ENCODE measurements at regions not wholly inside any gene's neighbourhood (a gene's known extent, or its start where the extent isn't known, plus 50 kb on each side); places are given as distances from the start of the nearest gene placed in this dataset.

- DNase-seq (ENCODE audit: low spot score), result no peak
Measured at GRCh38 chr3:25099666-25100065, 328.4 kb upstream of the RARB start.

GRCh38 chr3:25103391-25103790, 324.7 kb upstream of the RARB start:
- DNase-seq (ENCODE audit: low spot score), result no peak

GRCh38 chr3:25107918-25108617, 320.0 kb upstream of the RARB start:
- no peak for DNase-seq (ENCODE audit: low spot score)

- no peak for DNase-seq (ENCODE audit: low spot score)
Measured at GRCh38 chr3:25110642-25111041, 317.4 kb upstream of the RARB start.

GRCh38 chr3:25113891-25114290, 314.2 kb upstream of the RARB start:
- DNase-seq (ENCODE audit: low spot score), result no peak

- DNase-seq (ENCODE audit: low spot score), result no peak
Measured at GRCh38 chr3:25114532-25114931, 313.5 kb upstream of the RARB start.

GRCh38 chr3:25117005-25117593, 311.0 kb upstream of the RARB start:
- no peak for DNase-seq (ENCODE audit: low spot score)

- no peak for DNase-seq (ENCODE audit: low spot score)
Measured at GRCh38 chr3:25119682-25120081, 308.4 kb upstream of the RARB start.

- no peak for DNase-seq (ENCODE audit: low spot score)
Measured at GRCh38 chr3:25120665-25121064, 307.4 kb upstream of the RARB start.

GRCh38 chr3:25125201-25125600, 302.9 kb upstream of the RARB start:
- DNase-seq (ENCODE audit: low spot score), result no peak

- DNase-seq (ENCODE audit: low spot score), result no peak
Measured at GRCh38 chr3:25128735-25129134, 299.3 kb upstream of the RARB start.

- DNase-seq (ENCODE audit: low spot score), result no peak
Measured at GRCh38 chr3:25130724-25131520, 297.1 kb upstream of the RARB start.

- DNase-seq (ENCODE audit: low spot score), result no peak
Measured at GRCh38 chr3:25133588-25133987, 294.5 kb upstream of the RARB start.

GRCh38 chr3:25137606-25138005, 290.5 kb upstream of the RARB start:
- no peak for DNase-seq (ENCODE audit: low spot score)

- DNase-seq (ENCODE audit: low spot score), result no peak
Measured at GRCh38 chr3:25139267-25139666, 288.8 kb upstream of the RARB start.

GRCh38 chr3:25142609-25143355, 285.3 kb upstream of the RARB start:
- DNase-seq (ENCODE audit: low spot score), result no peak

- DNase-seq (ENCODE audit: low spot score), result no peak
Measured at GRCh38 chr3:25143356-25144025, 284.6 kb upstream of the RARB start.

- DNase-seq (ENCODE audit: low spot score), result no peak
Measured at GRCh38 chr3:25144430-25144829, 283.6 kb upstream of the RARB start.

GRCh38 chr3:25145176-25145575, 282.9 kb upstream of the RARB start:
- no peak for DNase-seq (ENCODE audit: low spot score)

- no peak for DNase-seq (ENCODE audit: low spot score)
Measured at GRCh38 chr3:25150199-25150598, 277.9 kb upstream of the RARB start.

GRCh38 chr3:25151281-25151902, 276.7 kb upstream of the RARB start:
- no peak for DNase-seq (ENCODE audit: low spot score)

- no peak for DNase-seq (ENCODE audit: low spot score)
Measured at GRCh38 chr3:25151903-25152295, 276.2 kb upstream of the RARB start.

All from hematopoietic multipotent progenitor cell treated with erythropoietin and hydrocortisone succinate and interleukin-3 and kit ligand, for 17 days (in vitro differentiated cells).